ENCODE measurements at regions not wholly inside any gene's neighbourhood (a gene's known extent, or its start where the extent isn't known, plus 50 kb on each side); places are given as distances from the start of the nearest gene placed in this dataset.

DNA sequence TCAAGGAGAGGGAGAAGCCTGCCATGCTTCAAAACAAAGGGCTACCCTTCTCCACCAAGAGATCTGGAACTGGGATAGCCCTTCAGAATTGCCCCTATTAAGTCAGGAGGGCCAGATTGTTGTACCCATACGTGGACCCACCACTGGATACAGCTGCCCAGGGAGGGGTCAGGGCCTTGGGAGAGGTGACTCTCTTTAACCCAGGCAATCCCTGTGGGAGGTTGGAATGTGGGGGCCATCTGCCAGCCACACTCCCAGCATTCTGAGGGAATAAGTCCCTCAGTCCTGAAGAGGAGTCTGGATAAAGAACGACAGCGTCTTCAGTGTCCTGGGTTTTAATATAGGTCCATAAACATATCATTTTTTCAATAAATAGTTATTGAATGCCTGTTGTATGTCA, 588.2 kb upstream of the TENM4 start (continued):
- TF ChIP-seq CTCF (CRISPR knock-in tag; IDR thresholded peaks at IDR 0.05) (no peak), PCBP1 (IDR thresholded peaks at IDR 0.05; ENCODE audit: borderline replicate concordance, low read depth, low read length) (no peak), TOPORS (CRISPR knock-in tag; IDR thresholded peaks at IDR 0.05) (no peak), SALL1 (CRISPR knock-in tag; IDR thresholded peaks at IDR 0.05) (no peak), ZNF33B (CRISPR knock-in tag; IDR thresholded peaks at IDR 0.05) (no peak), ZNF740 (CRISPR knock-in tag; IDR thresholded peaks at IDR 0.05) (no peak), NFKB2 (CRISPR knock-in tag; IDR thresholded peaks at IDR 0.05; ENCODE audit: borderline replicate concordance) (no peak)

- POLR2A ChIA-PET = no interaction called here
- DNase-seq (ENCODE audit: low spot score) (no peak), FAIRE-seq (no peak), ATAC-seq (no peak)
- H2AFZ ChIP-seq (ENCODE audit: low read length) = no peak overlapping the region
- H3K9me3 ChIP-seq (ENCODE audit: low read length) = no peaks in the 10 kb centered on the region
- no peaks in the 10 kb centered on the region for H3K4me1 ChIP-seq (ENCODE audit: insufficient read depth, low read length)
- intact Hi-C loops (cut with micrococcal nuclease; ENCODE audit: unreplicated experiment) = no loop called here
- CTCF ChIA-PET (ENCODE audit: low intra/inter-chr PET ratio, low total read pairs) = no interaction called here
- no peak overlapping the region for H3K9ac ChIP-seq (ENCODE audit: insufficient read depth, low read depth, low read length)
- 3% methylated on average over 4 of the region's 4 CpGs for WGBS (ENCODE audit: low lambda C conversion rate)
- H4K20me1 ChIP-seq (ENCODE audit: insufficient read depth, low read length) = no peaks in the 10 kb centered on the region
- H3K36me3 ChIP-seq (replicated peaks in 1 of 2; ENCODE audit: control insufficient read depth in 1 of 2, insufficient read depth in 2 of 2, low read length in 2 of 2) = no peaks in the 10 kb centered on the region
- in situ Hi-C loops (cut with HindIII; ENCODE audit: extremely low pct_ligation_motif_present, low pct_unique_long_range_greater_than_20kb) = no loop called here
- H3K79me2 ChIP-seq (ENCODE audit: insufficient read depth, low read length) = no peaks in the 10 kb centered on the region
- BruUV-seq (replicated peaks) = no TSS peak
- TF ChIP-seq SNAI1 (CRISPR knock-in tag; IDR thresholded peaks at IDR 0.05; ENCODE audit: borderline replicate concordance) (no peak), ELF4 (CRISPR knock-in tag; IDR thresholded peaks at IDR 0.05; ENCODE audit: borderline replicate concordance) (no peak), HOXA7 (CRISPR knock-in tag; IDR thresholded peaks at IDR 0.05) (no peak), GPBP1L1 (CRISPR knock-in tag; IDR thresholded peaks at IDR 0.05) (no peak)
- TF ChIP-seq, protein P1, sequence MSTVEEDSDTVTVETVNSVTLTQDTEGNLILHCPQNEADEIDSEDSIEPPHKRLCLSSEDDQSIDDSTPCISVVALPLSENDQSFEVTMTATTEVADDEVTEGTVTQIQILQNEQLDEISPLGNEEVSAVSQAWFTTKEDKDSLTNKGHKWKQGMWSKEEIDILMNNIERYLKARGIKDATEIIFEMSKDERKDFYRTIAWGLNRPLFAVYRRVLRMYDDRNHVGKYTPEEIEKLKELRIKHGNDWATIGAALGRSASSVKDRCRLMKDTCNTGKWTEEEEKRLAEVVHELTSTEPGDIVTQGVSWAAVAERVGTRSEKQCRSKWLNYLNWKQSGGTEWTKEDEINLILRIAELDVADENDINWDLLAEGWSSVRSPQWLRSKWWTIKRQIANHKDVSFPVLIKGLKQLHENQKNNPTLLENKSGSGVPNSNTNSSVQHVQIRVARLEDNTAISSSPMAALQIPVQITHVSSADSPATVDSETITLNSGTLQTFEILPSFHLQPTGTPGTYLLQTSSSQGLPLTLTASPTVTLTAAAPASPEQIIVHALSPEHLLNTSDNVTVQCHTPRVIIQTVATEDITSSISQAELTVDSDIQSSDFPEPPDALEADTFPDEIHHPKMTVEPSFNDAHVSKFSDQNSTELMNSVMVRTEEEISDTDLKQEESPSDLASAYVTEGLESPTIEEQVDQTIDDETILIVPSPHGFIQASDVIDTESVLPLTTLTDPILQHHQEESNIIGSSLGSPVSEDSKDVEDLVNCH (CRISPR knock-in tag; IDR thresholded peaks at IDR 0.05) = no peak
- TF ChIP-seq, protein P2, sequence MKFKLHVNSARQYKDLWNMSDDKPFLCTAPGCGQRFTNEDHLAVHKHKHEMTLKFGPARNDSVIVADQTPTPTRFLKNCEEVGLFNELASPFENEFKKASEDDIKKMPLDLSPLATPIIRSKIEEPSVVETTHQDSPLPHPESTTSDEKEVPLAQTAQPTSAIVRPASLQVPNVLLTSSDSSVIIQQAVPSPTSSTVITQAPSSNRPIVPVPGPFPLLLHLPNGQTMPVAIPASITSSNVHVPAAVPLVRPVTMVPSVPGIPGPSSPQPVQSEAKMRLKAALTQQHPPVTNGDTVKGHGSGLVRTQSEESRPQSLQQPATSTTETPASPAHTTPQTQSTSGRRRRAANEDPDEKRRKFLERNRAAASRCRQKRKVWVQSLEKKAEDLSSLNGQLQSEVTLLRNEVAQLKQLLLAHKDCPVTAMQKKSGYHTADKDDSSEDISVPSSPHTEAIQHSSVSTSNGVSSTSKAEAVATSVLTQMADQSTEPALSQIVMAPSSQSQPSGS (CRISPR knock-in tag; IDR thresholded peaks at IDR 0.05) = no peak
- no peaks in the 10 kb centered on the region for H3K27me3 ChIP-seq (ENCODE audit: control insufficient read depth in 1 of 2, insufficient read depth in 2 of 2, low read length in 2 of 2)
- H3K4me2 ChIP-seq (ENCODE audit: low read depth, low read length) = no peak overlapping the region
- no peak overlapping the region for H3K4me3 ChIP-seq (replicated peaks in 1 of 3; ENCODE audit: insufficient read depth in 1 of 3, low read depth in 2 of 3, low read length in 3 of 3)
- no peak overlapping the region for H3K27ac ChIP-seq (ENCODE audit: extremely low read length, insufficient read depth, low read length)
These were observed 583.3 kb upstream of the TENM4 start for GRCh38 chr11:80024119-80024518.
